Right cardiac atrium (tissue), 5 donors: ENCODE measurements at regions not wholly inside any gene's neighbourhood (a gene's known extent, or its start where the extent isn't known, plus 50 kb on each side); places are given as distances from the start of the nearest gene placed in this dataset.

Experiments used
- ATAC-seq, 2 donors: fragments of 200-7000 bp; cut with Tn5 transposase; one replicate each; pipeline versions ENCODE4 v1.8.0 to v1.9.1; 2020; ENCODE audit warnings: moderate library complexity in 2 of 2, mild to moderate bottlenecking in 1 of 2
- DNase-seq, 3 donors: peaks; one replicate each; pipeline ENCODE4 v3.0.0-alpha.2; 2020
- H3K27ac ChIP-seq: one replicate; pipeline ENCODE4 v1.5.1; 2013; ENCODE audit warnings: mild to moderate bottlenecking, low read length, control low read depth, moderate library complexity
- H3K27me3 ChIP-seq: one replicate; pipeline ENCODE4 v1.6.1; 2013; ENCODE audit not compliant: control insufficient read depth, insufficient read depth
- H3K4me1 ChIP-seq: one replicate; pipeline ENCODE4 v1.6.1; 2013; ENCODE audit warnings: low read length; ENCODE audit not compliant: control insufficient read depth, insufficient read depth
- H3K4me3 ChIP-seq: one replicate; pipeline ENCODE4 v1.5.1; 2013; ENCODE audit warnings: low read length, control low read depth
- H3K9me3 ChIP-seq: one replicate; pipeline ENCODE4 v1.6.1; 2013; ENCODE audit warnings: low read length; ENCODE audit not compliant: control insufficient read depth
- WGBS: extraction: QIAGEN DNeasy Blood & Tissue Kit; methylation state at CpG from one replicate; pipeline ENCODE4 v1.1.7; 2013; 5-methylcytosine and 5-hydroxymethylcytosine counted together
- intact Hi-C, 4 donors: fragments of 100-400 bp; cut with DNase I; formaldehyde crosslinking; loops; one replicate each; pipeline versions ENCODE4 v1.11.0 to v1.14.0; 2022 to 2023
- donor health status: healthy with polysubstance abuse.
- donor health status: DM: no; HTN: yes; CAD: no.
- donor health status: DM: no; HTN: no; CAD: no.
- donor health status: DM: no; HTN: yes; CAD: no; lungs with severe emphysema.
- donor health status: DM: yes; HTN: yes; CAD: no.

DNA sequence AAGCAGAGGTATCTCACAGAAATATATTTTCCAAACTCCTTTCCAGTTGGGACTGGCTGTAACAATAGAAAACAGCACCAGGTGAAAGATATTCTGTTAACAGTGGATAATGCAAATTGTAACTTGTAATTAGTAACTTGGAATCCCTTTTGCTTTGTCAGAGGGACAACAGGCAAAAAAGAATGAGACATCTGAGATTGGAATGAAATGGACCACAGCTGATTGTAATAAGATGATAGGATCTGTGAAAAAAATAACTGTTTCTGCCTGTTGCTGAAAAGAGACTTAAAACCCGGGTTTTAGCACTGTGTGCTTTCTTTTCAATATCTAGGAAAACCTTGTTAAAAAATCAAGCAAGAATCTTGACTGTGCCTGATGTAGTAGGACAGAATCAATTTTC, 655.7 kb downstream of the METTL15 start:
- no peaks in the 10 kb centered on the region for H3K4me1 ChIP-seq
- H3K27me3 ChIP-seq = no peaks in the 10 kb centered on the region
- no peak overlapping the region for H3K4me3 ChIP-seq
- DNase-seq (no peak), ATAC-seq (no peak)
- H3K9me3 ChIP-seq = no peaks in the 10 kb centered on the region
- WGBS = 57% methylated on average over 1 of the region's 1 CpG
- intact Hi-C loops = no loop called here
- H3K27ac ChIP-seq = no peak overlapping the region

DNA sequence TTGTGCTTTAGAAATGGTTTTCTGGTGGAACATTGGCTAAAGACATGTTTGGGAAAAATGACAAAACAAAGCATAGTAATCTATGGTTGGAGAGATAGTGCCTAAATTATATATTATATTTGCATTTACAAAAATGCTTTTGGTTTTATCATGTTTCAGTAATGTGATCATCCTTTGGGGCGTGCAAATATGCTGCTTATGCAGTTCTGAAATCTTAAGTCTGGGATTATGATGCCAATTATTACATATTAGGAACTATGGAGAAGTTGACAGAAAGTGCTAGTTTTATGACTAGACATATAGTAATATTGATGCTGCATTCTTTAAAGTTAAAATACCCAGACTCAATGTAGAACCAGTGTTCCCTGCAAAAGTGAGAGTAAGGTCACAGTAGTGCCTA, 655.0 kb downstream of the METTL15 start:
- intact Hi-C loops = no loop called here
- DNase-seq (no peak), ATAC-seq (no peak)
- H3K4me3 ChIP-seq = no peak overlapping the region
- no peak overlapping the region for H3K27ac ChIP-seq
- no peaks in the 10 kb centered on the region for H3K27me3 ChIP-seq
- H3K9me3 ChIP-seq = no peaks in the 10 kb centered on the region
- H3K4me1 ChIP-seq = no peaks in the 10 kb centered on the region
- 52% methylated on average over 1 of the region's 1 CpG for WGBS

DNA sequence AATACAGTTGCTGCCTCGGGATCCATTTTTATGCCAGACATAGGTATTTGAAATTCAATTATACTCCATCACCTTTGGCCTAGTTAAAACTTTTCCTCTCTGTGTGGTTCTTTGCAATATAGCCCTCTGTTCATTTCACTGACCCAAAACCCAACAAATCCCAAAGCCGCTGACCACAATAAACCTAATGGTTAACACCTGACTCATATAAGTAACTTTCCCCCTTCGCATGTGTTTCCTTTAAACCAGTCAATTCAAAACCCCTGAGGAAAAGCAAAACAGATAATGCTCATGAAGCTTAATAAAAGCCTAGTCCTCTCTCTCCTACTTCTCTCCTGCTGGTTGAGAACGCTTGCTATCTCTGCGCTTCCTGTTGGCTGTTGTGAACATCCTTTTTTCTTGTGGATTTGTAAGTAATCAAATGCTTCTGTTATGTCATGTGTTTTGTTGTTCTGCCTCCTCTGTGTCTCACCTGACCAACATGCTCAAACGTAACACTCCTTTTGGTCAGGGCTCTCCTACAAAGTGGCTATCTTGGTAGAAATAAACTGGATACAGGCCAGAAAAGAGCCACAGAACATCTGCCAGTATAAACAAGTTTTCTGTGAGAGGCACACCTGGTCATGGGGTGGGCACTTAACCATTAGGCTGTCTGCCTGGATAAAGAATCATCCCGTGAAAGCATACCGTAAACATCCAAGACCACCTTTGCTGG, 652.6 kb downstream of the METTL15 start:
- Histone ChIP-seq H3K27ac (no peak overlapping the region), H3K4me1 (peaks cover 2% of the 10 kb centered on the region), H3K9me3 (no peaks in the 10 kb centered on the region), H3K4me3 (no peak overlapping the region), H3K27me3 (no peaks in the 10 kb centered on the region)
- ATAC-seq (no peak), DNase-seq (no peak)
- intact Hi-C loops = no loop called here
- WGBS = 83% methylated on average over 8 of the region's 8 CpGs

- peaks cover 2% of the 10 kb centered on the region for H3K4me1 ChIP-seq
- intact Hi-C loops = no loop called here
- ATAC-seq (no peak), DNase-seq (no peak)
- no peak overlapping the region for H3K27ac ChIP-seq
- H3K27me3 ChIP-seq = no peaks in the 10 kb centered on the region
- H3K9me3 ChIP-seq = no peaks in the 10 kb centered on the region
- no peak overlapping the region for H3K4me3 ChIP-seq
These were observed 651.1 kb downstream of the METTL15 start for GRCh38 chr11:28759311-28759710.

GRCh38 chr11:28757725-28758515, 649.7 kb downstream of the METTL15 start:
- no peaks in the 10 kb centered on the region for H3K9me3 ChIP-seq
- no peak for ATAC-seq
- H3K27me3 ChIP-seq = no peaks in the 10 kb centered on the region
- peaks cover 2% of the 10 kb centered on the region for H3K4me1 ChIP-seq
- intact Hi-C loops = no loop called here
- H3K27ac ChIP-seq = no peak overlapping the region
- H3K4me3 ChIP-seq = no peak overlapping the region
- DNase-seq = no peak
- WGBS = 42% methylated on average over 5 of the region's 5 CpGs

GRCh38 chr11:28756977-28757376, 648.8 kb downstream of the METTL15 start:
- Histone ChIP-seq H3K4me3 (no peak overlapping the region), H3K9me3 (no peaks in the 10 kb centered on the region), H3K4me1 (peaks cover 2% of the 10 kb centered on the region), H3K27ac (no peak overlapping the region), H3K27me3 (no peaks in the 10 kb centered on the region)
- ATAC-seq (no peak), DNase-seq (no peak)
- intact Hi-C loops = no loop called here
- 12% methylated on average over 1 of the region's 1 CpG for WGBS

DNA sequence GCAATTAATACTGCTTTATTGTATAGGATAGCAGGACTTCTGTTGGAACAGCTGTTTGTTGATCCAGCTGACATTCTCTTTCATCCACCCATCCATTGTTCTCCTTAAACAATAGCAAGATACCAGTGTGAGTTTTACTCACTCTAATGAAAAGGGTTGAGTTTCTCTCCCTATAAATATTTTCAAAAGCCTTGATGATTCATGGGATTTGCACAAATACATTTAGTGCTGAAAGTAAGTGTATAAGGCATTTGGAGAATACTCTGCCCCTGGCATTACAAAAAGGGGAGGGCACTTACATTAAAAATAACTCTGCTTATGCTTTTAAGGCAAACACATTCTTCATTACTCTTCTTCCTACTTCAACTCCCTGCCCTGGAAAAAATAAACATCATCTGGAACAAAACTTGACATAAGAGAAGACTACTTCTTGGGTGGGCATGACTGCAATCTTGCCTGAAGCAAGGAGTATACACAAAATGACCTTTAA, 634.9 kb downstream of the METTL15 start:
- ATAC-seq (no peak), DNase-seq (no peak)
- intact Hi-C loops = no loop called here
- Histone ChIP-seq H3K27ac (no peak overlapping the region), H3K9me3 (no peaks in the 10 kb centered on the region), H3K4me1 (no peaks in the 10 kb centered on the region), H3K4me3 (no peak overlapping the region), H3K27me3 (no peaks in the 10 kb centered on the region)

GRCh38 chr11:28739489-28740280, 631.5 kb downstream of the METTL15 start:
- H3K4me3 ChIP-seq = no peak overlapping the region
- H3K9me3 ChIP-seq = no peaks in the 10 kb centered on the region
- no peak for ATAC-seq
- no peaks in the 10 kb centered on the region for H3K4me1 ChIP-seq
- DNase-seq = no peak
- H3K27me3 ChIP-seq = no peaks in the 10 kb centered on the region
- intact Hi-C loops = no loop called here
- WGBS = 64% methylated on average over 4 of the region's 4 CpGs
- H3K27ac ChIP-seq = no peak overlapping the region

GRCh38 chr11:28738549-28738948, 630.4 kb downstream of the METTL15 start:
- intact Hi-C loops = no loop called here
- H3K9me3 ChIP-seq = no peaks in the 10 kb centered on the region

GRCh38 chr11:28736256-28736655, 628.1 kb downstream of the METTL15 start:
- no peak overlapping the region for H3K4me3 ChIP-seq
- H3K27ac ChIP-seq = no peak overlapping the region
- no peaks in the 10 kb centered on the region for H3K9me3 ChIP-seq
- H3K4me1 ChIP-seq = no peaks in the 10 kb centered on the region
- DNase-seq (no peak), ATAC-seq (no peak)
- H3K27me3 ChIP-seq = no peaks in the 10 kb centered on the region
- intact Hi-C loops = no loop called here

More at GRCh38 chr11:28738549-28738948, 630.4 kb downstream of the METTL15 start:
- ATAC-seq = no peak
- no peak overlapping the region for H3K27ac ChIP-seq
- H3K27me3 ChIP-seq = no peaks in the 10 kb centered on the region
- no peak for DNase-seq
- no peak overlapping the region for H3K4me3 ChIP-seq
- H3K4me1 ChIP-seq = no peaks in the 10 kb centered on the region

GRCh38 chr11:28735511-28735910, 627.3 kb downstream of the METTL15 start:
- no peaks in the 10 kb centered on the region for H3K9me3 ChIP-seq
- H3K27ac ChIP-seq = no peak overlapping the region
- ATAC-seq (no peak), DNase-seq (no peak)
- H3K4me3 ChIP-seq = no peak overlapping the region
- H3K27me3 ChIP-seq = no peaks in the 10 kb centered on the region
- 79% methylated on average over 1 of the region's 1 CpG for WGBS
- intact Hi-C loops = no loop called here
- H3K4me1 ChIP-seq = no peaks in the 10 kb centered on the region
